ENCODE measurements at regions not wholly inside any gene's neighbourhood (a gene's known extent, or its start where the extent isn't known, plus 50 kb on each side); places are given as distances from the start of the nearest gene placed in this dataset.

DNA sequence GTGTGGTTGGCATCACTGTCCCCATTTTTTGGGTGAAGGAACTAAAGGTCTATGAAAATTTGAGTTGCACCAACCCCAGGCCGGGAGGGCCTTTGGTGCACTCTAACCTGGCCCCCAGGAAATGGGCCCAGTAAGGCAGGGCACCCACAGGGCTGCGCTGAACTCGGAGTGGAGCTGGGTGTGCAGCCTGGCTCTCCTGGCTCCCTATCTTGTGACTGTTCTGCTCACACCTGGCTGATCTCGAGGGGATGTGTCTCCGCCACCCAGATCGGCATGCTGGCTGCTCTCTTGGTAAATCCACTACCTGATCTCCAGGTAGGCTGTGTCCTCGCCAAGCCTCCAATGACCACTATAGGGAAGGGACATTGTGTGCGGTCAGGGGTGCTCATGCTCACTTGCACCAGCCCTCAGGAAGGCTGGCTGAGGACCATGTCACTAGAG lies 259.8 kb downstream of the NSG2 start:
- TF ChIP-seq, protein P1, sequence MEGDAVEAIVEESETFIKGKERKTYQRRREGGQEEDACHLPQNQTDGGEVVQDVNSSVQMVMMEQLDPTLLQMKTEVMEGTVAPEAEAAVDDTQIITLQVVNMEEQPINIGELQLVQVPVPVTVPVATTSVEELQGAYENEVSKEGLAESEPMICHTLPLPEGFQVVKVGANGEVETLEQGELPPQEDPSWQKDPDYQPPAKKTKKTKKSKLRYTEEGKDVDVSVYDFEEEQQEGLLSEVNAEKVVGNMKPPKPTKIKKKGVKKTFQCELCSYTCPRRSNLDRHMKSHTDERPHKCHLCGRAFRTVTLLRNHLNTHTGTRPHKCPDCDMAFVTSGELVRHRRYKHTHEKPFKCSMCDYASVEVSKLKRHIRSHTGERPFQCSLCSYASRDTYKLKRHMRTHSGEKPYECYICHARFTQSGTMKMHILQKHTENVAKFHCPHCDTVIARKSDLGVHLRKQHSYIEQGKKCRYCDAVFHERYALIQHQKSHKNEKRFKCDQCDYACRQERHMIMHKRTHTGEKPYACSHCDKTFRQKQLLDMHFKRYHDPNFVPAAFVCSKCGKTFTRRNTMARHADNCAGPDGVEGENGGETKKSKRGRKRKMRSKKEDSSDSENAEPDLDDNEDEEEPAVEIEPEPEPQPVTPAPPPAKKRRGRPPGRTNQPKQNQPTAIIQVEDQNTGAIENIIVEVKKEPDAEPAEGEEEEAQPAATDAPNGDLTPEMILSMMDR (IDR thresholded peaks at IDR 0.05; ENCODE audit: low read depth, low read length): no peak
- no peak for DNase-seq (ENCODE audit: extremely low read depth, low read depth)

DNA sequence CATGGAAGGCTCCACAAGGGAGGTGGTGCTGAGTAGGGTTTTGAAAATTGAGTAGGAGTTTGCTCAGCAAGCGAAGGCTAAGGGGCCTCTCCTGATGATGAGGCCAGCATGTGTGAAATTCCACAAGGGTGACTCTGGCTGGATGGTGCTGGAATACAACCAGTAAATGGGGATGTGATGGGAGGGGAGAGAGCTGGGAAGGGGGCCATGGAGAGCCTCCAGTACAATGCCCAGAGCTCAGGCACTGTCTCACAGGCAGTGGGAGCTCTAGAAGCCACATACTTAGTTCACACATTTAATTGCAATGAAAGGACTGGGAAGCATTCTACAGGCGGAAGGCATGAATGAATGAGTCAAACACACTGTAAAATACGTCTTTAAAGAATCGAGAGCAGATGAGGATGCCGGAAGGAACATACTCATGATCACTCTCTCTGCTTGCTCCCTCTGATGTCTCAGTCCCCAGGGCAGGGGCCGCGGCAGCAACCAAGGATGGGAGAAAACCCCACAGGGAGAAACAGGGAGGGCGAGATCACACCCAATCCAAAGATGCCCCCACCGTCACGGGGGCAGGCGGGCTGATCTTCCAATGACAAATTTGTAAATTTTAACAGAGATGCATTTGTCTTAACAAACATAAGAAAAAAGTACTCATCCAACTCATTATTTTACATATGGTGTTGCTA lies 261.0 kb downstream of the NSG2 start:
- TF ChIP-seq, protein P1 (IDR thresholded peaks at IDR 0.05; ENCODE audit: low read depth, low read length): no peak
- DNase-seq (ENCODE audit: extremely low read depth, low read depth): no peak

DNA sequence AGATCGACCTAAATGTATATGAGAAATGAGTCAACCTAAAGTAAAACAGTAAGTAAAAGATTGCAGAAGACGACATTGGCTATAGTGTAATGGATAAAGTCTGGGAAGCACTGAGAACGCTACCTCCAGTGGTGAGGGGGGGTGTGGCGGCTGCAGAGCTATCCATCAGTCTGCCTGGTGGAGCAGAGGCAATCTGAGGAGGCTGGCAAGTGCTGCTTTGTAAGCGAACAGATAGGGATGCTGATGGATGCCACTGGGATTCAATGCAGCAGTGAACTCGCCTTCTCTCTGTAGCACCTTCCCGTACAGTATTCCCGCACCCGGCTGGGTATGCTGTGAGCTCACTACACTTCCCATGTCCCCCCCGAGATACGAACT lies 261.5 kb downstream of the NSG2 start:
- TF ChIP-seq, protein P1 (IDR thresholded peaks at IDR 0.05; ENCODE audit: low read depth, low read length): no peak
- no peak for DNase-seq (ENCODE audit: extremely low read depth, low read depth)

DNA sequence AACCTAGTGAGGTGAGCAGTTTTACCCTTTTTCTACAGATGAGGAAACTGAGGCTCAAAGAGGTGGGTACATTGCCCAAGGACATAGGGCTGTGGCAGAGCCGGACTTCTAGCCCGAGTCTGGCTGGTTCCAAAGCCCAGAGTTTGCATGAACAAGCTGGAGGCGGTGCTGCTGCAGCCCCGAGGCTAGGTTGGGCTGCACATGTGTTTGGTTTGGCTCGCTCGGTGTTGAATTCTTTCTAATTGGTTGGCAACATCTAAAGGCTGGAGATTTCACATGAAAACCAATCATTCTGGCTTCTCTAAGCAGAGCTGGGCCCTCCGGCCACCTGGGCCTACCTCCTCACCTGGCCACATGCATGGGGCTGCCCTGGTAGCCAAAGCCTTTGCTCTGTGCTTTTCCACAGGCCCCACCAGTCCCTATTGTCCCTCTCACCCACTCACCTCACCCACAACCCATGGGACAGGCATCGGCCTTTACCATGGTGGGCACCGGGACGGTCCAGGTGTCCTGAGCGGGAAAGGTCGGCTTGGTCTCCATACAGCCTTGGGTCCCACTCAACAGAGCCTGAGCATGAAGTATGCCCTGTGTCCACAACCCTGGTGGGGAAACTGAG lies 262.3 kb downstream of the NSG2 start:
- no peak for DNase-seq (ENCODE audit: extremely low read depth, low read depth)
- TF ChIP-seq, protein P1 (IDR thresholded peaks at IDR 0.05; ENCODE audit: low read depth, low read length): no peak

DNA sequence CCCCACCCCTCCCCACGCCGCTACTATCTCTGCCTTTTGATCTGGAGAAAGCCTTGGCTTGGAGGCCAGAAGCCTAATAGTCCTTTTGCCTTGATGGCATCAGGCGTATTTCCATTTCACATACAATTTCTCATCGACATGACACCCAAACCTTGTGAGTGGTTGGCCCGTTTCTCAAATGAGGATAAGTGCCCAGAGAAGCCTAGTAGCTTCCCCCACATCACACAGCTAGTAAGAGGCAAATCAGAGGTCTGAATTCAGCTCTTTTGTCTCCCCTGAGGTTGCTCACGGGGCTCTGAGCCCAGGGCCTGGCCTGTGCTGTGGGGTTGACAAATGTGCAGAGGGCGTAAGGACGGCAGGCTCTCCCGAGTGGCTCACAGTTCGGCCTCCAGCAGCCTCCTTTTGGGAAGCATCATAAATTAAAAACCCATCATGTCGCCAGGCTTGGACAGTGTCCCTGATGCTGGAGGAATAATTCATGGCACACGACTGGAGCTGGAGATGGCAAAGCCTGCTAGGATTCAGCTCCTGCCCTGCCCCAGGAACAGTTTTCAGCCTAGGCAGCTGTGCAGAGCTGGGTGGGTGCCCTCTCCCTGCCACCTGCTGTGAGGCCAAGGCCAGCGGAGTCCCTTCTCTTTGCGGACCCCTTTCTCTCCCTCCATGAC lies 263.8 kb downstream of the NSG2 start:
- DNase-seq (ENCODE audit: extremely low read depth, low read depth): no peak
- TF ChIP-seq, protein P1 (IDR thresholded peaks at IDR 0.05; ENCODE audit: low read depth, low read length): no peak

DNA sequence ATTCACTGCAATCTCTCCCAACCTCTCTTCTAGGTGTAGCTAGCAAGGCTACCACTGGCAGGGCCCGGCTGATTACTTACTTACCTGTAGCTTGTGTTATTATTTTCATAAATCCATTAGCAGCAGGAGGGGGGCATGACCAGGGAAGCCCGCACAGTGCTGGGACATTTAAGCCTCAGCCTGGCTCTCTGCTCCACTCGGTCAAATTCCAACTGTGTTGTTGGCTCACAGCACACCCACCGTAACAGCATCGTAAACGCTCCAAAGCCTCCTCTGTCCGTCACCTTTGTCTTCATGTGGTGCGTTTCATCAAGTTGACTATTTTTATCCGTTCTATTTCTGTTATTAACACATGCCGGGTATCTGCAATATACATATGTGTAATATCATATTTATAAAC lies 264.7 kb downstream of the NSG2 start:
- no peak for DNase-seq (ENCODE audit: extremely low read depth, low read depth)
- TF ChIP-seq, protein P1 (IDR thresholded peaks at IDR 0.05; ENCODE audit: low read depth, low read length): no peak

DNA sequence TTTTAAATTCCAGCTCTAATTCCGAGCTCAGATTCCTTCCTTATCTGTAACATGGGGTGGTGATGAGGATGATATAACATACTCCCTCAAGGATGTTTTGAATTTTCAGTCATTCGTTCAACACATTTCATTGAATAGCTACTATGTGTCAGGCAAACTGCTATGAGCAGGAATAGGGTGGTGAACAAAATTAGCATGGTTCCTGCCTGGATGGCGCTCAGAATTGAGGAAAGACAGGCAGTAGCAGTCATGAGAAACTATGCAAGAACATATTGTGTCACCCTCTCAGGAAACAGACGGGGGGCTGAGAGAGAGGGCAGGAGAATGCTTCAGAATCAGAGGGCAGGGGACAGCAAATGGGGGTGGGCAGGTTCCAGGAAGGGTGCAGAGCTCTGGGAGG lies 265.2 kb downstream of the NSG2 start:
- no peak for DNase-seq (ENCODE audit: extremely low read depth, low read depth)
- TF ChIP-seq, protein P1 (IDR thresholded peaks at IDR 0.05; ENCODE audit: low read depth, low read length): no peak

All from AG09319 (cell line).